Epithelial cell of proximal tubule (primary cell): ENCODE measurements at regions not wholly inside any gene's neighbourhood (a gene's known extent, or its start where the extent isn't known, plus 50 kb on each side); places are given as distances from the start of the nearest gene placed in this dataset.
"Not testable (repeated sequence)": the region's sequence is repeated elsewhere in the genome, so short reads cannot be mapped to it uniquely, and the experiment has no call there.

Experiments
- DNase-seq: peaks from one replicate; pipeline ENCODE4 v3.0.0-alpha.2; 2011; ENCODE audit warnings: low read depth
- H3K4me3 ChIP-seq: 2 replicates; pipeline ENCODE4 v1.5.1; 2011; ENCODE audit warnings: low read depth, mild to moderate bottlenecking, low read length
- CTCF ChIP-seq: conservative IDR thresholded peaks from 2 replicates; pipeline ENCODE4 v1.5.1; 2012; ENCODE audit warnings: low read depth, mild to moderate bottlenecking, low read length

- DNase-seq = no peak
- H3K4me3 ChIP-seq = no peak overlapping the region
- no peak for TF ChIP-seq CTCF
These were observed 185.2 kb downstream of the DKK1 start for GRCh38 chr10:52499281-52499680.

GRCh38 chr10:52500476-52500875 lies 186.4 kb downstream of the DKK1 start:
- H3K4me3 ChIP-seq = no peak overlapping the region
- no peak for TF ChIP-seq CTCF
- DNase-seq = no peak

GRCh38 chr10:52502237-52502636 lies 188.2 kb downstream of the DKK1 start:
- no peak for DNase-seq
- TF ChIP-seq CTCF = no peak
- H3K4me3 ChIP-seq = no peak overlapping the region

GRCh38 chr10:52505341-52505740 lies 191.3 kb downstream of the DKK1 start:
- DNase-seq, H3K4me3 ChIP-seq: not testable (repeated sequence)

GRCh38 chr10:52514481-52514880 lies 200.4 kb downstream of the DKK1 start:
- DNase-seq = no peak
- no peak overlapping the region for H3K4me3 ChIP-seq
- TF ChIP-seq CTCF = no peak

- TF ChIP-seq CTCF = no peak
- H3K4me3 ChIP-seq = no peak overlapping the region
- no peak for DNase-seq
These were observed 202.9 kb downstream of the DKK1 start for GRCh38 chr10:52517012-52517411.

- no peak for TF ChIP-seq CTCF
- no peak for DNase-seq
- H3K4me3 ChIP-seq = no peak overlapping the region
These were observed 209.6 kb downstream of the DKK1 start for GRCh38 chr10:52523696-52524095.

GRCh38 chr10:52525761-52526160 lies 211.7 kb downstream of the DKK1 start:
- no peak overlapping the region for H3K4me3 ChIP-seq
- no peak for DNase-seq
- TF ChIP-seq CTCF = no peak
